ENCODE measurements at regions not wholly inside any gene's neighbourhood (a gene's known extent, or its start where the extent isn't known, plus 50 kb on each side); places are given as distances from the start of the nearest gene placed in this dataset.

- H3K4me3 ChIP-seq (ENCODE audit: low read depth, low read length), result no peak overlapping the region
- H3K9ac ChIP-seq, result no peak overlapping the region
- no peak overlapping the region for H3K27ac ChIP-seq
- H3K79me2 ChIP-seq, result no peaks in the 10 kb centered on the region
- no peak overlapping the region for H2AFZ ChIP-seq
- no peak for TF ChIP-seq CTCF (IDR thresholded peaks at IDR 0.05)
- no peaks in the 10 kb centered on the region for H3K9me3 ChIP-seq (ENCODE audit: control insufficient read depth, low read length)
- H3K4me2 ChIP-seq (ENCODE audit: low read length), result no peak overlapping the region
- H3K36me3 ChIP-seq (ENCODE audit: control insufficient read depth, insufficient read depth, low read length), result no peaks in the 10 kb centered on the region
- no peaks in the 10 kb centered on the region for H3K4me1 ChIP-seq
- no peaks in the 10 kb centered on the region for H3K27me3 ChIP-seq (ENCODE audit: control insufficient read depth, insufficient read depth, low read length)
Observed at GRCh38 chr10:22853906-22854447, 73.9 kb upstream of the ARMC3 start.

- Histone ChIP-seq H3K27ac (no peak overlapping the region), H3K27me3 (ENCODE audit: control insufficient read depth, insufficient read depth, low read length) (no peaks in the 10 kb centered on the region), H3K4me1 (no peaks in the 10 kb centered on the region), H3K9ac (no peak overlapping the region), H3K4me2 (ENCODE audit: low read length) (no peak overlapping the region), H3K9me3 (ENCODE audit: control insufficient read depth, low read length) (no peaks in the 10 kb centered on the region), H3K36me3 (ENCODE audit: control insufficient read depth, insufficient read depth, low read length) (no peaks in the 10 kb centered on the region), H3K79me2 (no peaks in the 10 kb centered on the region), H2AFZ (no peak overlapping the region), H3K4me3 (ENCODE audit: low read depth, low read length) (no peak overlapping the region)
- no peak for TF ChIP-seq CTCF (IDR thresholded peaks at IDR 0.05)
Observed at GRCh38 chr10:22852712-22853353, 75.0 kb upstream of the ARMC3 start.

GRCh38 chr10:22851865-22852239 lies 76.0 kb upstream of the ARMC3 start:
- Histone ChIP-seq H3K79me2 (no peaks in the 10 kb centered on the region), H3K4me2 (ENCODE audit: low read length) (no peak overlapping the region), H3K4me3 (ENCODE audit: low read depth, low read length) (no peak overlapping the region), H3K27ac (no peak overlapping the region), H3K36me3 (ENCODE audit: control insufficient read depth, insufficient read depth, low read length) (no peaks in the 10 kb centered on the region), H2AFZ (no peak overlapping the region), H3K9me3 (ENCODE audit: control insufficient read depth, low read length) (no peaks in the 10 kb centered on the region), H3K9ac (no peak overlapping the region), H3K4me1 (no peaks in the 10 kb centered on the region), H3K27me3 (ENCODE audit: control insufficient read depth, insufficient read depth, low read length) (no peaks in the 10 kb centered on the region)
- TF ChIP-seq CTCF (IDR thresholded peaks at IDR 0.05), result no peak

GRCh38 chr10:22850541-22850940 lies 77.3 kb upstream of the ARMC3 start:
- Histone ChIP-seq H3K4me3 (ENCODE audit: low read depth, low read length) (no peak overlapping the region), H3K79me2 (no peaks in the 10 kb centered on the region), H2AFZ (no peak overlapping the region), H3K9ac (no peak overlapping the region), H3K27me3 (ENCODE audit: control insufficient read depth, insufficient read depth, low read length) (no peaks in the 10 kb centered on the region), H3K9me3 (ENCODE audit: control insufficient read depth, low read length) (no peaks in the 10 kb centered on the region), H3K27ac (no peak overlapping the region), H3K4me1 (no peaks in the 10 kb centered on the region), H3K4me2 (ENCODE audit: low read length) (no peak overlapping the region), H3K36me3 (ENCODE audit: control insufficient read depth, insufficient read depth, low read length) (no peaks in the 10 kb centered on the region)
- no peak for TF ChIP-seq CTCF (IDR thresholded peaks at IDR 0.05)

All from parathyroid adenoma (tissue), 2 donors.